MCF 10A (cell line): ENCODE measurements at regions not wholly inside any gene's neighbourhood (a gene's known extent, or its start where the extent isn't known, plus 50 kb on each side); places are given as distances from the start of the nearest gene placed in this dataset.
"Not testable (repeated sequence)": the region's sequence is repeated elsewhere in the genome, so short reads cannot be mapped to it uniquely, and the experiment has no call there.

Source experiments
- BruUV-seq: library from RNA; stranded (reverse); fragments of 400-500 nt; replicated peaks from 2 replicates; lab custom pipeline; 2021; lab: Mats Ljungman, UMichigan
- CTCF ChIA-PET: fragments of 300-600 bp; sonication (Branson Sonifier 250); formaldehyde crosslinking; extraction: SDS; loops from one replicate; lab custom pipeline; 2021; ENCODE audit warnings: antibody characterized with exemption, inconsistent platforms; lab: Yijun Ruan, JAX
- POLR2A ChIA-PET: fragments of 300-600, 350-650 bp; sonication (Branson Sonifier 250); formaldehyde crosslinking; extraction: SDS; loops from one replicate; lab custom pipeline; 2020; ENCODE audit warnings: antibody characterized with exemption, inconsistent platforms; lab: Yijun Ruan, JAX
- DNase-seq: peaks from one replicate; pipeline ENCODE4 v3.0.0-alpha.2; 2018; ENCODE audit not compliant: unreplicated experiment
- H3K27ac Mint-ChIP-seq: one replicate; pipeline ENCODE4 v1.8.0; 2022; ENCODE audit warnings: mild to moderate bottlenecking, low read depth, mixed read lengths; ENCODE audit not compliant: unreplicated experiment
- H3K27me3 Mint-ChIP-seq: one replicate; pipeline ENCODE4 v1.8.0; 2022; ENCODE audit warnings: mixed read lengths; ENCODE audit not compliant: insufficient read depth, unreplicated experiment
- H3K36me3 Mint-ChIP-seq: one replicate; pipeline ENCODE4 v1.8.0; 2022; ENCODE audit warnings: mild to moderate bottlenecking, moderate library complexity, mixed read lengths; ENCODE audit not compliant: insufficient read depth, unreplicated experiment
- H3K4me1 Mint-ChIP-seq: one replicate; pipeline ENCODE4 v1.8.0; 2022; ENCODE audit warnings: mixed read lengths; ENCODE audit not compliant: insufficient read depth, unreplicated experiment
- H3K4me3 Mint-ChIP-seq: one replicate; pipeline ENCODE4 v1.8.0; 2022; ENCODE audit warnings: mild to moderate bottlenecking, moderate library complexity, mixed read lengths; ENCODE audit not compliant: unreplicated experiment
- H3K9me3 Mint-ChIP-seq: one replicate; pipeline ENCODE4 v1.8.0; 2022; ENCODE audit warnings: mixed read lengths; ENCODE audit not compliant: unreplicated experiment
- CTCF ChIP-seq: fragments of 200-600 bp; IDR thresholded peaks from one replicate; pipeline ENCODE4 v1.8.0; 2022; ENCODE audit warnings: antibody characterized with exemption, mild to moderate bottlenecking; ENCODE audit not compliant: unreplicated experiment
- intact Hi-C: fragments of 100-400 bp; cut with micrococcal nuclease; formaldehyde crosslinking; loops from 2 replicates; pipeline ENCODE4 v1.14.1; 2022

DNA sequence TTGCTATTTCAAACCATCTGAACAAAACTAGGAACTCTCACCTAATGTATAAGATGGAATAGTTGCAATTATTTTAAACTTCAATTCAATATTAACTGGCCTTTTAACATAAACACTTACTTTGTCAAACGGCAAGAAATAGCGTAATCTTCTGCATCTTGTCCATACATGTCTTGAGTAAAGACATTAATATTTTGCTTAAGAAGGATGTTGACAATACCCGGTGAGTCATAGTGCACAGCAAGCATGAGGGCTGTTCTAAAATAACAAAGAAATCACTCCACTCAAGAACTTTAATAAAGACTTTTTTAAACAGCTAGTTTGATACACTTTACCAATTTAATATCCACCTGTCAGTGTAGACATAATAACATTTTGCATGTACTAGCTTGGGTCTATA is 240.9 kb downstream of the LIPI start:
- H3K9me3 Mint-ChIP-seq, H3K27me3 Mint-ChIP-seq, CTCF ChIA-PET, POLR2A ChIA-PET, intact Hi-C loops, BruUV-seq, H3K4me3 Mint-ChIP-seq, H3K36me3 Mint-ChIP-seq: not testable (repeated sequence)
- H3K4me1 Mint-ChIP-seq = peaks cover 15% of the 10 kb centered on the region
- peak overlapping the region; percentile 81 for H3K27ac Mint-ChIP-seq
- peak; percentile 49 for DNase-seq

GRCh38 chr21:13969002-13969401 is 241.8 kb downstream of the LIPI start:
- DNase-seq, intact Hi-C loops: not testable (repeated sequence)

GRCh38 chr21:13963259-13963658 is 247.5 kb downstream of the LIPI start:
- POLR2A ChIA-PET, H3K9me3 Mint-ChIP-seq, H3K27ac Mint-ChIP-seq, intact Hi-C loops, CTCF ChIA-PET, H3K4me3 Mint-ChIP-seq, H3K36me3 Mint-ChIP-seq, H3K27me3 Mint-ChIP-seq, BruUV-seq, H3K4me1 Mint-ChIP-seq: not testable (repeated sequence)
- DNase-seq = peak; percentile 9

More at GRCh38 chr21:13969002-13969401, 241.8 kb downstream of the LIPI start:
- H3K4me1 Mint-ChIP-seq, POLR2A ChIA-PET, H3K27me3 Mint-ChIP-seq, H3K9me3 Mint-ChIP-seq, H3K36me3 Mint-ChIP-seq, CTCF ChIA-PET, H3K4me3 Mint-ChIP-seq, BruUV-seq: not testable (repeated sequence)
- peak overlapping the region; percentile 81 for H3K27ac Mint-ChIP-seq

- Mint-ChIP-seq H3K4me1 (no peaks in the 10 kb centered on the region), H3K36me3 (peaks cover 13% of the 10 kb centered on the region), H3K27ac (no peak overlapping the region), H3K4me3 (no peak overlapping the region), H3K27me3 (no peaks in the 10 kb centered on the region), H3K9me3 (no peaks in the 10 kb centered on the region)
- ChIA-PET CTCF (no interaction called here), POLR2A (no interaction called here)
- intact Hi-C loops = no loop called here
- TF ChIP-seq CTCF = no peak
- DNase-seq = no peak
- no TSS peak for BruUV-seq
Measured at GRCh38 chr21:13937236-13937635, 273.5 kb downstream of the LIPI start.

- H3K36me3 Mint-ChIP-seq = peaks cover 13% of the 10 kb centered on the region
- H3K27ac Mint-ChIP-seq, POLR2A ChIA-PET, intact Hi-C loops, H3K4me1 Mint-ChIP-seq, CTCF ChIA-PET, H3K4me3 Mint-ChIP-seq, H3K9me3 Mint-ChIP-seq, H3K27me3 Mint-ChIP-seq, BruUV-seq, DNase-seq: not testable (repeated sequence)
Measured at GRCh38 chr21:13936033-13936937, 274.5 kb downstream of the LIPI start.

- intact Hi-C loops, H3K9me3 Mint-ChIP-seq, POLR2A ChIA-PET, CTCF ChIA-PET, DNase-seq, H3K27me3 Mint-ChIP-seq, H3K4me1 Mint-ChIP-seq, BruUV-seq, H3K4me3 Mint-ChIP-seq, H3K27ac Mint-ChIP-seq: not testable (repeated sequence)
- peaks cover 13% of the 10 kb centered on the region for H3K36me3 Mint-ChIP-seq
Measured at GRCh38 chr21:13935396-13936032, 275.2 kb downstream of the LIPI start.

DNA sequence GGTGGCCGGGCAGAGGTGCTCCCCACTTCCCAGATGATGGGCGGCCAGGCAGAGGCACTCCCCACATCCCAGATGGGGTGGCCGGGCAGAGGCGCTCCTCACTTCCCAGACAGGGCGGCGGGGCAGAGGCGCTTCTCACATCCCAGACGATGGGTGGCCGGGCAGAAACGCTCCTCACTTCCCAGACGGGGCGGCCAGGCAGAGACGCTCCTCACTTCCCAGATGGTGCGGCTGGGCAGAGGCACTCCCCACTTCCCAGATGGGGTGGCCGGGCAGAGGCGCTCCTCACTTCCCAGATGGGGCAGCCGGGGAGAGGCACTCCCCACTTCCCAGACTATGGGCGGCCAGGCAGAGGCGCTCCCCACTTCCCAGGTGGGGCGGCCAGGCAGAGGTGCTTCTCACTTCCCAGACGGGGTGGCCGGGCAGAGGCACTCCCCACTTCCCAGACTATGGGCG is 275.8 kb downstream of the LIPI start:
- H3K9me3 Mint-ChIP-seq, H3K4me3 Mint-ChIP-seq, H3K27me3 Mint-ChIP-seq, DNase-seq, CTCF ChIA-PET, intact Hi-C loops, POLR2A ChIA-PET, BruUV-seq, H3K4me1 Mint-ChIP-seq, H3K27ac Mint-ChIP-seq: not testable (repeated sequence)
- peaks cover 13% of the 10 kb centered on the region for H3K36me3 Mint-ChIP-seq

DNA sequence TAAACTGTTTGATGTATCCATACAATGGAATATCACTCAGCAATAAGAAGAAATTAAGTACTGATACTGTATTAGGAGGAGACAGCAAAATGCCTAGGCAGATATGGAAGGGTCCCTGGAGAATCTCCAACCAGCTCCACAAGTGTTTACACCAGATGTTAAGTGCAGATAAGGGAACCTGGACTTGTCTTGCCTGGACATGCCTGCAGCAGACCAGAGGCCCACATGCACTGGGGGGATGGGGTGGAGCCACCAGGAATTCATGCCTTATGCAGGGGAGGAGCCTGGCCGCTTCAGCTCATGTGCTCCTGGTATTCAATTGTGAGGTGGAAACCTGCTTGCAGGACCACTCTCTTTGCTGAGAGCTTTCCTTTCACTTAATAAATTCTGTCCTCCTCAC is 287.6 kb downstream of the LIPI start:
- H3K4me3 Mint-ChIP-seq, H3K27me3 Mint-ChIP-seq, intact Hi-C loops, H3K27ac Mint-ChIP-seq, H3K9me3 Mint-ChIP-seq, H3K4me1 Mint-ChIP-seq, CTCF ChIA-PET, H3K36me3 Mint-ChIP-seq, POLR2A ChIA-PET, BruUV-seq: not testable (repeated sequence)
- peak; percentile 9 for DNase-seq
